HEK293 (cell line): ENCODE measurements at regions not wholly inside any gene's neighbourhood (a gene's known extent, or its start where the extent isn't known, plus 50 kb on each side); places are given as distances from the start of the nearest gene placed in this dataset.

Source experiments
- CTCF ChIP-seq: fragments of 450-650 bp; formaldehyde crosslinking; IDR thresholded peaks from 2 replicates; pipeline ENCODE4 v1.5.1; 2016; ENCODE audit warnings: missing biosample characterization, missing genetic modification characterization
- HOXC10 ChIP-seq: sonication (generic); formaldehyde crosslinking; IDR thresholded peaks from 2 replicates; pipeline ENCODE4 v1.8.1; 2023; ENCODE audit warnings: mild to moderate bottlenecking, missing genetic modification reagents
- INSM2 ChIP-seq: fragments of 450-650 bp; formaldehyde crosslinking; IDR thresholded peaks from 2 replicates; pipeline ENCODE4 v1.5.1; 2016; ENCODE audit warnings: missing biosample characterization, missing genetic modification characterization
- REST ChIP-seq: fragments of 450-650 bp; formaldehyde crosslinking; IDR thresholded peaks from 2 replicates; pipeline ENCODE4 v1.5.1; 2016; ENCODE audit warnings: missing biosample characterization, missing genetic modification characterization
- ZBTB20 ChIP-seq: fragments of 450-650 bp; formaldehyde crosslinking; IDR thresholded peaks from 2 replicates; pipeline ENCODE4 v1.5.1; 2016; ENCODE audit warnings: missing biosample characterization, missing genetic modification characterization
- ZBTB26 ChIP-seq: fragments of 450-650 bp; formaldehyde crosslinking; optimal IDR thresholded peaks from 2 replicates; pipeline ENCODE3; 2016; ENCODE audit warnings: missing biosample characterization, mild to moderate bottlenecking, missing genetic modification characterization
- ZBTB7A ChIP-seq: fragments of 450-650 bp; formaldehyde crosslinking; IDR thresholded peaks from 2 replicates; pipeline ENCODE4 v1.5.1; 2016; ENCODE audit warnings: low read depth, missing biosample characterization, missing genetic modification characterization
- ZNF266 ChIP-seq: fragments of 450-650 bp; formaldehyde crosslinking; IDR thresholded peaks from 2 replicates; pipeline ENCODE4 v1.5.1; 2016; ENCODE audit warnings: missing biosample characterization, missing genetic modification characterization, low read depth
- ZNF274 ChIP-seq, 2 experiments: fragments of 200-500 bp in 1 of 2; fragments of 450-650 bp in 1 of 2; sonication (Bioruptor generic) in 1 of 2; formaldehyde crosslinking in 1 of 2; IDR thresholded peaks; 2 replicates each; pipeline versions ENCODE4 v1.5.1 to v1.6.1; 2014 to 2016; ENCODE audit warnings: borderline replicate concordance in 1 of 2, inconsistent platforms in 1 of 2, low read length in 1 of 2, missing biosample characterization in 1 of 2, missing genetic modification characterization in 1 of 2
- ZNF311 ChIP-seq: fragments of 450-650 bp; formaldehyde crosslinking; IDR thresholded peaks from 2 replicates; pipeline ENCODE4 v1.5.1; 2017; ENCODE audit warnings: missing biosample characterization, missing genetic modification characterization, borderline replicate concordance
- ZNF335 ChIP-seq: fragments of 450-650 bp; formaldehyde crosslinking; conservative IDR thresholded peaks from 2 replicates; pipeline ENCODE4 v1.5.1; 2016; ENCODE audit warnings: missing biosample characterization, missing genetic modification characterization
- ZNF701 ChIP-seq: fragments of 450-650 bp; formaldehyde crosslinking; IDR thresholded peaks from 2 replicates; pipeline ENCODE4 v1.5.1; 2016; ENCODE audit warnings: missing biosample characterization, missing genetic modification characterization
- TF ChIP-seq, protein P1 (sequence below): IDR thresholded peaks from 2 replicates; pipeline ENCODE4 v1.6.1; 2011; ENCODE audit warnings: mild to moderate bottlenecking, low read depth, low read length, borderline replicate concordance
- TF ChIP-seq, protein P2 (sequence below): fragments of 450-650 bp; formaldehyde crosslinking; conservative IDR thresholded peaks from 2 replicates; pipeline ENCODE4 v1.5.1; 2016; ENCODE audit warnings: low read depth, missing biosample characterization, missing genetic modification characterization

DNA sequence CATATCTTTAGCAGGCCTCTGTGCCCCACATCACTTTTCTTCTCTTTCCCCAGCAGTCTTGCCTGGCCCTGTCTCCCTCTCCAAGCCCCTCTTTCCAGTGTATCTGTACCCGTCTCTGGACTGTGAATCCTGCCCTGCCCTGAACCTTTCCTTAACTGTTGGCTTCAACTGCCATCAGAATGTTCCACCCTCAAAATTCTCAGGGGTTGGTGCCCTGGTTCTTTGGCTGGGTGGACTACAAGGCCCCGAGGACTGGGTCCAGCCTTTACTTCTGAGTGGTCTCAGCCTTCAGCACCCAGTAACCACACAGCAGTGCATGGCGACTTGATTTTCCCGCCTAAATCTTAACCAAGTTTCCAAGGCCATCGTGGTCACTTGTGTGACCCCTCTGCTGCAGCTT lies 333.5 kb upstream of the RGMA start:
- TF ChIP-seq CTCF (tag by site-specific recombination): no peak
- TF ChIP-seq, protein P1, sequence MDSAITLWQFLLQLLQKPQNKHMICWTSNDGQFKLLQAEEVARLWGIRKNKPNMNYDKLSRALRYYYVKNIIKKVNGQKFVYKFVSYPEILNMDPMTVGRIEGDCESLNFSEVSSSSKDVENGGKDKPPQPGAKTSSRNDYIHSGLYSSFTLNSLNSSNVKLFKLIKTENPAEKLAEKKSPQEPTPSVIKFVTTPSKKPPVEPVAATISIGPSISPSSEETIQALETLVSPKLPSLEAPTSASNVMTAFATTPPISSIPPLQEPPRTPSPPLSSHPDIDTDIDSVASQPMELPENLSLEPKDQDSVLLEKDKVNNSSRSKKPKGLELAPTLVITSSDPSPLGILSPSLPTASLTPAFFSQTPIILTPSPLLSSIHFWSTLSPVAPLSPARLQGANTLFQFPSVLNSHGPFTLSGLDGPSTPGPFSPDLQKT: no peak
- no peak for TF ChIP-seq ZNF274 (IDR thresholded peaks at IDR 0.05; ENCODE audit: low read length)
- TF ChIP-seq ZNF274 (tag by site-specific recombination; IDR thresholded peaks at IDR 0.05; ENCODE audit: borderline replicate concordance): no peak
- no peak for TF ChIP-seq ZBTB26 (tag by site-specific recombination)
- TF ChIP-seq ZNF266 (tag by site-specific recombination): no peak
- TF ChIP-seq ZNF335 (tag by site-specific recombination): no peak
- TF ChIP-seq, protein P2, sequence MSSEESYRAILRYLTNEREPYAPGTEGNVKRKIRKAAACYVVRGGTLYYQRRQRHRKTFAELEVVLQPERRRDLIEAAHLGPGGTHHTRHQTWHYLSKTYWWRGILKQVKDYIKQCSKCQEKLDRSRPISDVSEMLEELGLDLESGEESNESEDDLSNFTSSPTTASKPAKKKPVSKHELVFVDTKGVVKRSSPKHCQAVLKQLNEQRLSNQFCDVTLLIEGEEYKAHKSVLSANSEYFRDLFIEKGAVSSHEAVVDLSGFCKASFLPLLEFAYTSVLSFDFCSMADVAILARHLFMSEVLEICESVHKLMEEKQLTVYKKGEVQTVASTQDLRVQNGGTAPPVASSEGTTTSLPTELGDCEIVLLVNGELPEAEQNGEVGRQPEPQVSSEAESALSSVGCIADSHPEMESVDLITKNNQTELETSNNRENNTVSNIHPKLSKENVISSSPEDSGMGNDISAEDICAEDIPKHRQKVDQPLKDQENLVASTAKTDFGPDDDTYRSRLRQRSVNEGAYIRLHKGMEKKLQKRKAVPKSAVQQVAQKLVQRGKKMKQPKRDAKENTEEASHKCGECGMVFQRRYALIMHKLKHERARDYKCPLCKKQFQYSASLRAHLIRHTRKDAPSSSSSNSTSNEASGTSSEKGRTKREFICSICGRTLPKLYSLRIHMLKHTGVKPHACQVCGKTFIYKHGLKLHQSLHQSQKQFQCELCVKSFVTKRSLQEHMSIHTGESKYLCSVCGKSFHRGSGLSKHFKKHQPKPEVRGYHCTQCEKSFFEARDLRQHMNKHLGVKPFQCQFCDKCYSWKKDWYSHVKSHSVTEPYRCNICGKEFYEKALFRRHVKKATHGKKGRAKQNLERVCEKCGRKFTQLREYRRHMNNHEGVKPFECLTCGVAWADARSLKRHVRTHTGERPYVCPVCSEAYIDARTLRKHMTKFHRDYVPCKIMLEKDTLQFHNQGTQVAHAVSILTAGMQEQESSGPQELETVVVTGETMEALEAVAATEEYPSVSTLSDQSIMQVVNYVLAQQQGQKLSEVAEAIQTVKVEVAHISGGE: no peak
- TF ChIP-seq ZNF701 (tag by site-specific recombination): no peak
- TF ChIP-seq HOXC10: no peak
- TF ChIP-seq ZNF311 (tag by site-specific recombination): no peak
- no peak for TF ChIP-seq INSM2 (tag by site-specific recombination)
- TF ChIP-seq ZBTB7A (tag by site-specific recombination): no peak
- no peak for TF ChIP-seq REST (tag by site-specific recombination)
- no peak for TF ChIP-seq ZBTB20 (tag by site-specific recombination)
